22Rv1 (cell line): ENCODE measurements at regions not wholly inside any gene's neighbourhood (a gene's known extent, or its start where the extent isn't known, plus 50 kb on each side); places are given as distances from the start of the nearest gene placed in this dataset.

Source experiments
- CTCF ChIP-seq: fragments of 450-650 bp; IDR thresholded peaks from 2 replicates; pipeline ENCODE4 v1.5.1; 2017; ENCODE audit warnings: mild to moderate bottlenecking
- ZFX ChIP-seq: fragments of 450-650 bp; IDR thresholded peaks from 2 replicates; pipeline ENCODE4 v1.6.1; 2017; ENCODE audit warnings: antibody characterized with exemption, borderline replicate concordance

- TF ChIP-seq CTCF (no peak), ZFX (no peak)
These were observed 127.8 kb downstream of the COPS8 start for GRCh38 chr2:237213315-237214022.
